ENCODE measurements at regions not wholly inside any gene's neighbourhood (a gene's known extent, or its start where the extent isn't known, plus 50 kb on each side); places are given as distances from the start of the nearest gene placed in this dataset.

DNA sequence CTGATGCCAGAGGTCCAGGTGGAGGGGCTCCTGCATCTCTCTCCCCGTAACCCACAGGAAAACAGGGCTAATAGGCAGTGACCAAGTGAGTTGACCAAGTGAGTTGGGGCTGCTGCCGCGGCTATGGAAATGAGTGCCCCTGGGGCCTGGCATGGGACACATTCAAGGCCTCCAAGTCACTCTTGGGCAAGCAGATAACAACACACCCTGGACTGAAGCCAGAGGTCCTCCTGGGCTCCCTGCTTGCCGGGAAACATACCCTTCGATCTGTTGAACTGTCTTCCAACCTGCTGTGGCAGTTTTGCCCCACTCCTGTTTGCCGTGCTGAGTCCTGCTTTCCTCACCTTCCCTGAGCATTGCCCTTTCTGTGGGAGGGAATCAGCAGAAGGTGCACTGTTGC, 89.2 kb downstream of the LIPG start:
- TF ChIP-seq, protein P1, sequence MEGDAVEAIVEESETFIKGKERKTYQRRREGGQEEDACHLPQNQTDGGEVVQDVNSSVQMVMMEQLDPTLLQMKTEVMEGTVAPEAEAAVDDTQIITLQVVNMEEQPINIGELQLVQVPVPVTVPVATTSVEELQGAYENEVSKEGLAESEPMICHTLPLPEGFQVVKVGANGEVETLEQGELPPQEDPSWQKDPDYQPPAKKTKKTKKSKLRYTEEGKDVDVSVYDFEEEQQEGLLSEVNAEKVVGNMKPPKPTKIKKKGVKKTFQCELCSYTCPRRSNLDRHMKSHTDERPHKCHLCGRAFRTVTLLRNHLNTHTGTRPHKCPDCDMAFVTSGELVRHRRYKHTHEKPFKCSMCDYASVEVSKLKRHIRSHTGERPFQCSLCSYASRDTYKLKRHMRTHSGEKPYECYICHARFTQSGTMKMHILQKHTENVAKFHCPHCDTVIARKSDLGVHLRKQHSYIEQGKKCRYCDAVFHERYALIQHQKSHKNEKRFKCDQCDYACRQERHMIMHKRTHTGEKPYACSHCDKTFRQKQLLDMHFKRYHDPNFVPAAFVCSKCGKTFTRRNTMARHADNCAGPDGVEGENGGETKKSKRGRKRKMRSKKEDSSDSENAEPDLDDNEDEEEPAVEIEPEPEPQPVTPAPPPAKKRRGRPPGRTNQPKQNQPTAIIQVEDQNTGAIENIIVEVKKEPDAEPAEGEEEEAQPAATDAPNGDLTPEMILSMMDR (IDR thresholded peaks at IDR 0.05), result no peak
- TF ChIP-seq POLR2A (IDR thresholded peaks at IDR 0.05), result no peak

Data from ovary (tissue), 3 donors.